SK-N-MC (cell line): ENCODE measurements at regions not wholly inside any gene's neighbourhood (a gene's known extent, or its start where the extent isn't known, plus 50 kb on each side); places are given as distances from the start of the nearest gene placed in this dataset.
"Not testable (repeated sequence)": the region's sequence is repeated elsewhere in the genome, so short reads cannot be mapped to it uniquely, and the experiment has no call there.

ENCODE experiments used
- DNase-seq: peaks from one replicate; pipeline ENCODE4 v3.0.0-alpha.2; 2011; ENCODE audit warnings: low read depth, low spot score
- H3K27ac ChIP-seq: fragments of 200-600 bp; sonication (generic); 2 replicates; pipeline ENCODE4 v1.5.1; 2016; ENCODE audit warnings: mixed run types
- H3K36me3 ChIP-seq: fragments of 200-600 bp; sonication (generic); 2 replicates; pipeline ENCODE4 v1.6.1; 2017; ENCODE audit warnings: antibody characterized with exemption, low read length, mixed read lengths; ENCODE audit not compliant: insufficient read depth
- H3K4me3 ChIP-seq: fragments of 200-600 bp; sonication (generic); 2 replicates; pipeline ENCODE4 v1.5.1; 2016
- H3K9ac ChIP-seq: fragments of 200-600 bp; sonication (generic); 2 replicates; pipeline ENCODE4 v1.8.0; 2017; ENCODE audit warnings: mixed run types, mixed read lengths; ENCODE audit not compliant: insufficient read length
- H3K9me3 ChIP-seq: fragments of 200-600 bp; sonication (generic); 2 replicates; pipeline ENCODE4 v1.6.1; 2017; ENCODE audit warnings: low read depth, mild to moderate bottlenecking, antibody characterized with exemption, low read length, moderate library complexity, mixed read lengths
- EZH2 ChIP-seq: fragments of 200-600 bp; sonication (generic); IDR thresholded peaks from one replicate; pipeline ENCODE4 v1.6.1; 2017; ENCODE audit warnings: antibody characterized with exemption
- FOXP2 ChIP-seq: optimal IDR thresholded peaks from 2 replicates; pipeline ENCODE3; 2011; ENCODE audit warnings: mild to moderate bottlenecking, moderate library complexity; ENCODE audit not compliant: insufficient read depth; ENCODE audit errors: extremely low read length, control extremely low read depth
- POLR2AphosphoS5 ChIP-seq: IDR thresholded peaks from 2 replicates; pipeline ENCODE4 v1.6.1; 2012; ENCODE audit warnings: mild to moderate bottlenecking, low read depth, low read length, borderline replicate concordance

DNA sequence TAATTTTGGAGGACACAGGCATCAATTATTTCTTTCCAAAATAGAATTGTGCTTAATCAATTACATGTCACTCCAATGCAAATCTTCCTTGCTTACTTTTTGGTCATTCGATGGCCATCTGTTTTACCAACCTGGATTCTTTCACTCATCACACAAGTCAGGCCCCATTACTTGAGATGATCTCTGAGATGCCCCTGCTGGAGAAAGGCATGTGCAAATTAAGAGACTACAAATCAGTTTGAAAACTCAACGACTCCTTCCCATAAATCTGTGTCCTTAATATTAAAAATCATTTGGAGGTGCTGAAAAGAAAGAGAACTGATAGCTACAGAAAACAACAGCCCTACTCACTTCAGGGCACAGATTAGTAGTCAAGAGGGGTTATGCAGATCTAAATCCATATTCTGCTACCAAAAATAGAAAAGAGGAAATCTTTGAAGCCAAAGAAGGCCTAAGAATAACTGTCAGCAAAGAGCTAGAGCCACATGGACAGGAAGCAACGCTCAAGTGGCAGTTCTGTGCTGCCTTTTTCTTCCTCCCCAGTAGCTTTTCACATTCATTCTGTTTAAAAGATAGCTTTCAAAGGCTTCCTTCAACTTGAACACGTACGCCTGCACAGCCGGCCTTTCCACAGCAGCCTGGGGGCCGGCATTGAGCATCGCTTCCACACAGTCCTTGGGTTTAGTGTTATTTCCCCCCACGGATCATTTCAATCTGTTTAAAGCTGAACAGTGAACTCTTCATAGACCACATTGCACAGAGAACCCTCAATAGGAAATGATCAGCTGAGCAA lies 79.3 kb upstream of the MAP3K1 start:
- Histone ChIP-seq H3K4me3 (no peak overlapping the region), H3K36me3 (no peaks in the 10 kb centered on the region), H3K27ac (no peak overlapping the region), H3K9me3 (no peaks in the 10 kb centered on the region), H3K9ac (no peak overlapping the region)
- no peak for DNase-seq
- no peak for TF ChIP-seq FOXP2
- no peak for TF ChIP-seq POLR2AphosphoS5
- no peak for TF ChIP-seq EZH2

- Histone ChIP-seq H3K9ac (no peak overlapping the region), H3K27ac (no peak overlapping the region), H3K36me3 (no peaks in the 10 kb centered on the region), H3K4me3 (no peak overlapping the region), H3K9me3 (no peaks in the 10 kb centered on the region)
- no peak for TF ChIP-seq POLR2AphosphoS5
- no peak for TF ChIP-seq EZH2
- TF ChIP-seq FOXP2, result no peak
- DNase-seq, result no peak
These were observed 81.2 kb upstream of the MAP3K1 start for GRCh38 chr5:56734091-56734694.

DNA sequence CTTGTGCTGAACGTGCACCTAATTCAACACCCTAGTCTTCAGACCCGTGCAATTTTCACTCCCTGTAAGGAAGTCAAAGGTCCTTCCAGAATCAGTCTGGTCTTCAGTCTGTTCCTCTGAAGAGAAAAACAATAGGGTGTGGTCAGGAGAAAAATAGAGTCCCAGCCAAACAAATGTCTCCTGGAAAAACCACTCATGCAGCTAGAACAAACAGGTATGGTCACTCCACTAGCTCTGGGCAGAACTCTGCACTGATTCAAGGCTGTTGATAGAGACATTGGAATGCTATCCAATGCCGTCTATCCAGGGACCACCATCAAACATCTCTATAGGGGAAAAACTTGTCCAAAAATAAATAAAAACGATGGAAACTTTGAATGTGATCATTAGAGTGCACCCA lies 81.8 kb upstream of the MAP3K1 start:
- Histone ChIP-seq H3K9ac (no peak overlapping the region), H3K4me3 (no peak overlapping the region)

GRCh38 chr5:56732121-56732520 lies 83.2 kb upstream of the MAP3K1 start:
- Histone ChIP-seq H3K27ac (no peak overlapping the region), H3K36me3 (no peaks in the 10 kb centered on the region), H3K9ac (no peak overlapping the region), H3K9me3 (no peaks in the 10 kb centered on the region), H3K4me3 (no peak overlapping the region)
- no peak for TF ChIP-seq FOXP2
- TF ChIP-seq POLR2AphosphoS5, result no peak
- no peak for DNase-seq

More for the DNA sequence above, 81.8 kb upstream of the MAP3K1 start:
- DNase-seq, result no peak
- Histone ChIP-seq H3K27ac (no peak overlapping the region), H3K9me3 (no peaks in the 10 kb centered on the region), H3K36me3 (no peaks in the 10 kb centered on the region)
- TF ChIP-seq EZH2 (no peak), POLR2AphosphoS5 (no peak), FOXP2 (no peak)

DNA sequence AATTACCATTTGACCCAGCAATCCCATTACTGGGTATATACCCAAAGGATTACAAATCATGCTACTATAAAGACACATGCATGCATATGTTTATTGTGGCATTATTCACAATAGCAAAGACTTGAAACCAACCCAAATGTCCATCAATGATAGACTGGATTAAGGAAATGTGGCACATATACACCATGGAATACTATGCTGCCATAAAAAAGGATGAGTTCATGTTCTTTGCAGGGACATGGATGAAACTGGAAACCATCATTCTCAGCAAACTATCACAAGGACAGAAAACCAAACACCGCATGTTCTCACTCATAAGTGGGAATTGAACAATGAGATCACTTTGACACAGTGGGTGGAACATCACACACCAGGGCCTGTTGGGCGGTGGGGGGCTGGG lies 83.9 kb upstream of the MAP3K1 start:
- not testable (repeated sequence) for H3K9me3 ChIP-seq, H3K36me3 ChIP-seq, H3K4me3 ChIP-seq, H3K27ac ChIP-seq, H3K9ac ChIP-seq, DNase-seq

DNA sequence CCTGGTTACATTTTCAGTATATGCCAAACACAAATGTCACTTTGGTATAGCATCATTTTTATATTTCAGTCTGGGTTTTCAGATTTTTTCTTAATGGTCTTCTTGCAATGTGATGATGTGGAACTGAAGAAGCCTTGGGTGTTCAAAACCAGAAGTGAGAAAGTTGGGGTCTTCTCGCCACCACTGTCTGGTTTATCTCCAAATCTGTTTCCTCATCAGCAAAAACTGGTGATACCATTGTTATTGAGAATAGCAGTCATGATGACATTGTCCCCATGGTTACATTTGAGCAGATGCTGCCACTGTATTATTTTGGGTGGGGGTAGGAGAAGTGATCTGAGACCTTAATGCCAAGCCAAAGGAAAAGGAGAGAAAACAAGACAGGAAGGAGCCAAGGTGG lies 85.9 kb upstream of the MAP3K1 start:
- Histone ChIP-seq H3K36me3 (no peaks in the 10 kb centered on the region), H3K4me3 (no peak overlapping the region), H3K9me3 (no peaks in the 10 kb centered on the region), H3K9ac (no peak overlapping the region), H3K27ac (no peak overlapping the region)
- TF ChIP-seq EZH2 (no peak), POLR2AphosphoS5 (no peak), FOXP2 (no peak)
- no peak for DNase-seq

- no peak overlapping the region for H3K27ac ChIP-seq
- TF ChIP-seq FOXP2, result no peak
- TF ChIP-seq EZH2, result no peak
- TF ChIP-seq POLR2AphosphoS5, result no peak
- H3K4me3 ChIP-seq, result no peak overlapping the region
- H3K9ac ChIP-seq, result no peak overlapping the region
- DNase-seq, result no peak
- no peaks in the 10 kb centered on the region for H3K9me3 ChIP-seq
- H3K36me3 ChIP-seq, result no peaks in the 10 kb centered on the region
These were observed 89.5 kb upstream of the MAP3K1 start for GRCh38 chr5:56725711-56726411.

DNA sequence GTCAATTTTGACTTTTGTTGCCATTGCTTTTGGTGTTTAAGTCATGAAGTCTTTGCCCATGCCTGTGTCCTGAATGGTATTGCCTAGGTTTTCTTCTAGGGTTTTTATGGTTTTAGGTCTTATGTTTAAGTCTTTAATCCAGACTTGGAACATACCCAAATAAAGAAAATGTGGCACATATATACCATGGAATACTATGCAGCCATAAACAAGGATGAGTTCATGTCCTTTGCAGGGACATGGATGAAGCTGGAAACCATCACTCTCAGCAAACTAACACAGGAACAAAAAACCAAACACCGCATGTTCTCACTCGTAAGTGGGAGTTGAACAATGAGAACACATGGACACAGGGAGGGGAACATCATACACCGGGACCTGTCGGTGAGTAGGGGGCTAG lies 90.5 kb upstream of the MAP3K1 start:
- H3K9me3 ChIP-seq, DNase-seq, H3K27ac ChIP-seq, H3K4me3 ChIP-seq, H3K36me3 ChIP-seq, H3K9ac ChIP-seq: not testable (repeated sequence)

- no peak for DNase-seq
- TF ChIP-seq POLR2AphosphoS5 (no peak), FOXP2 (no peak), EZH2 (no peak)
- no peaks in the 10 kb centered on the region for H3K9me3 ChIP-seq
- no peaks in the 10 kb centered on the region for H3K36me3 ChIP-seq
- H3K9ac ChIP-seq, result no peak overlapping the region
- no peak overlapping the region for H3K4me3 ChIP-seq
- no peak overlapping the region for H3K27ac ChIP-seq
These were observed 93.0 kb upstream of the MAP3K1 start for GRCh38 chr5:56722317-56722716.
